NCI-H1417 (cell line): ENCODE measurements at regions not wholly inside any gene's neighbourhood (a gene's known extent, or its start where the extent isn't known, plus 50 kb on each side); places are given as distances from the start of the nearest gene placed in this dataset.
A peak's percentile ranks its signal among the peaks of the same experiment; 100 is the strongest.
"Not testable (repeated sequence)": the region's sequence is repeated elsewhere in the genome, so short reads cannot be mapped to it uniquely, and the experiment has no call there.

Experiments used
- DNase-seq, 3 experiments: peaks; one replicate each; lab custom pipeline; 2025; lab: John Stamatoyannopoulos, UW

DNA sequence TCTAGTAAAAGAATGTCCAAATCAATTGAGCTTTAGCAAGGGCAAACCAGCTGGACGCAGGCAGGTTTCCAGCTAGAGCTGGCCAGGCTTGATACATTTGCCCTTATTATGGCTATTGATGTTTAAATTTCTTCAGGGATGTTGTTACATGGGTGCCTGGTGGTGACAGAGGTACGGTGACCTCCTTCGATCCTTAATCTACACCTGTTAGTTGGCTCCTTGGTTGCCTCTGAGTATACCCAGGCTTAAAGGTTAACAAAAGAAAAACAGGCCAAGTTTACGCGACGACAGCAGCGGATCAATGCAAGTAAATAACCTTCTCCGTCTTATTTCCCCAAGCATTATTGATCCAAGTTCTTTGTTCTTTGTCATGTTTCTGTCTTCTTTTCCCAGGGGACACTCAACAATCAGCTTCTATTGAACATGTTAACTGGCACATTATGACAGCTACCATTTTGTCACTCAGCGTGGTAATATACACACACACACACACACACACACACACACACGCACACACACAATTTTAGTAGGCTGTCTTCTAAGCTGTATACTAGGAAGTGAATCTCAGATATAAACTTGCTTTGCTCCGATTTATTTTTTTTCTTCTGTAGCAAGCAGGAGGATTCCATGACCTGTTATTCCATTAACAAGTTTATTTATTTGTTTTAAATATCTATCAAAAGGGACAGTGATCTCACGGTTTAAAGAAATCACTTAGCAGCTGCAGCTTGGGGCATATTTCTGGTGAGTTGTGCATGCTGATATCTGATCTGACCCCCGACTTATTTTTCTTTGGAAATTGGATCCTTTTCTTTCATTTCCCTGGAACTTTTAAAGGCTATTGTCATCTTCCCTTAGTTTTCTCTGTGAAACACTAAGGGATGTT, 844.7 kb downstream of the MCTP2 start:
- DNase-seq = no peak

DNA sequence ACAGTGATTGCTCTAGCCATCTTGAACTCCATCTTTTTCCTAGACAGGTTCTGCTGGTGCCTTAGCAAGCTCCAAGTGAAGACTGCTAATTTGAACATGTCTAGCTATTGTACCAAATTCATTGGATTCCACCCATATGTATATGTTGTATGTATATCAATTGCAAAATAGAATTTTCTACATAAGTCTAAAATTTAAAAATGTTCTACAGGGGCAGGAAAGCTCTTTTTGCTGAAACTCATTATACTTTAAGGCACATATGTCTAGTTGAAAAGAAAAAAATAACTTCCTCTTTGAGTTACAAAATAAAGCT, 845.3 kb downstream of the MCTP2 start:
- DNase-seq = no peak

GRCh38 chr15:95078003-95078402, 846.6 kb downstream of the MCTP2 start:
- no peak for DNase-seq

DNA sequence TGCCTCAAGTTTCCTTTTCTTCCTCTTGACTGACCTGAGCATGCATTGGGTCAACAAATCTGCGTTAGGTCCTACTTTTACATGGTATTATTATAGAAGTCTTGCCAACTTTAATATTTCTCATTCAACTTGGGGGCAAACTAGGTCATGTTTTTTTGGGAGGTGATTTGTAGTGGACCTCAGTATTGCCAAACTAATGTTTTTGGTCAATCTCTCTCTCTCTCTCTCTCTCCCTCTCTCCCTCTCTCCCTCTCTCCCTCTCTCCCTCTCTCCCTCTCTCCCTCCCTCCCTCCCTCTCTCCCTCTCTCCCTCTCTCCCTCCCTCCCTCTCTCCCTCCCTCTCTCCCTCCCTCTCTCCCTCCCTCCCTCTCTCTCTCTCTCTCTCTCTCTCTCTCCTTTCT, 848.9 kb downstream of the MCTP2 start:
- not testable (repeated sequence) for DNase-seq

DNA sequence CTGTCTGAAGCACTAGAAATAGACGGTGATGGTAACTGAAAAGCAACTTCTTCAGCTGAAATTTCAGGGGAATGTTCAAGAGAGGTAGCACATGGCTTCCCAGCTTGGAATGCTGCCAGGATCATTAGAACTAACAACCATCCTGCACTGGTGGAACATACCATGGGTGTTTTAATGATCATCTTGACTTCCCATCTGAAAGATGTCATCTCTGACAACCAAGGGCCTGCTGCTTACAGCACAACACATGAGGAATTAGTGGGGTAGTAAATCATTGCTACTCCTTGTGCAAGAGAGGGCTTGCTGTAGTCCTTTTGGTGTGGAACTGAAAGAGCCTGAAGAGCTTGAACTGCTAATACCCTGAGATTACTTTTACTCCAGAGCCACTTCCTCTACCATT, 853.7 kb downstream of the MCTP2 start:
- DNase-seq = peak in 2 of 3 experiments; percentile 3 to 44

DNA sequence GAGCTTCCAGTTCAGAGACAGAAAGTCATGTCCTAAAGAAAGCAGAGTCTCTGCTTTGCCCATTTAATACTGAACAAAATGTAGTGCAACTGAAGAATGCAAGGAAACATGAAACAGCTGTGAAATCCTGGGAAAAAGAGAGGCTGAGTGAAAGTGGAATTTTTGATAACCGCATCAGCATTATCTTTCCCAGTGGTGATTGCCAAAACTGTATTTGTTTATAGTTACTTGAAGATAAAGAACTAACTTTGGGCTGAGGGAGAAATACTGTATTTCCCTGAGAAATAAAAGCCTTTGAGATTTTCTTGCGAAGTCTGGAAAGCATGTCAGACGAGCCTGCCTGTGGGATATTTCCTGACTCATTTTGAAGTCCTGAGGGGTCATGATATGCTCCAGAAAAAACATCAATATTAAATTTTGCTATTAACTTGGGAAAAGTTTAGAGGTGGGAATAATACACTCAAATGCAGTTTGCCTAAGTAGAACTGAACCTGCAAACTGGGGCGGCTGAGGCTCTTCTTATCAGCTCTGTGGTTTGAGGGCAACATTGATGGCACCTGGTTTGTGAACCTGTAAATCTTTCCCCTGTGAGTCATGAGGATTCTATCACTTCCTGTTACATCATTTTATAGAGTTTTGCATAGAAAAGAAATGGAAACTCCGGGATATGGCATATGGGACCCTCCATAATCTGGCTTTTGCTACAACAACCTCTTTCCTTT, 855.3 kb downstream of the MCTP2 start:
- DNase-seq = no peak

DNA sequence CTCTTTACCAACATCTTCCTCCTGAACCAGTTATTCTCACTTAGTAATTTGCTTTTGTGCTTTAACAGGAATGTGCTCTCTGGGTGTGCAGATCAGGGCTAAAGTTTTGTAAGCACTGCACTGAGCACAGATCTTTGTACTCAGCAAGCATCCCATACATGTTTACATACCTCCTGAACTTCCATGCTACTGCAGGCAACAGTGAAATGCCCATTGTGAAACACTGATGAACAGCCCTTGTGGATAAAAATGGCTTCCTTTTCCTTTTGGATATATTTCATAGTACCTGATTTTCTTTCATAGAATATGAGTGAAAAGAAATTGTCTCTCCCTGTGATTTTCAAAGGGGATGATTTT, 855.9 kb downstream of the MCTP2 start:
- no peak for DNase-seq

DNA sequence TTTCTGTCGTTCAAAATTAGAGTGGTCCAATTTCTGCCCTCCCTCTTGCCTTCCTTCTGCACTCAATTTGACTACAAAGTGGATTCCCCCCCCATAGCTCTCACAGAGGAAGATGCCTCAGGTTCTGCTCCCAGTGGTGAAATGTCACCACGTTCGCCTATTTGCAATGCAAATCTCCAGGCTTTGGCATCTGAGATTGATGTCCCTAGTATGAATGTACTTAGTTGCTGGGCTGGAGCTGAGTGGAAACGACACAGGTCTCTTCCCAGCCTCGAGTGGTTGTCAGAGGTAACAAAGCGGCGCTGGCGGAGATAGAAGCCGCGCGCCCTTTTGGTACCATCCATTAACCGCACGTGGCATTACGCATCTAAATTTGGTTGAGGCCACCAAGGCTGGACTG, 860.1 kb downstream of the MCTP2 start:
- DNase-seq = no peak

DNA sequence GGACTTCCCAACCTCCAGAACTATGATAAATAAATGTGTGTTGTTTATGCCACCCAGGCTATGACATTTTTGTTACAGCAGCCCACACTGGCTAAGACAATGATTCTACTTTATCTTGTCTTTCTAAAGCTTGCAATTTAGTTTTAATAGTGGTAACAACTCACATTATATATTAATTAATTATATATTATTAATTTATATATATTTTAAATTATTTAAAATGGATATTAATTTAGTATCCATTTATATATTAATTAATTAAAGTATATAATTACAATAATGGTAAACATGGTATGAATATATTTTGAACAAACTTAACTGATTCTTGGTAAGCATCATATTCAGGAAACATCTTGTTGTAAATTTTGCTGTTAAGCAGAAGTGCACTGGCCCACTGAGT, 863.9 kb downstream of the MCTP2 start:
- DNase-seq = no peak

- no peak for DNase-seq
These were observed 865.3 kb downstream of the MCTP2 start for GRCh38 chr15:95096651-95097050.

DNA sequence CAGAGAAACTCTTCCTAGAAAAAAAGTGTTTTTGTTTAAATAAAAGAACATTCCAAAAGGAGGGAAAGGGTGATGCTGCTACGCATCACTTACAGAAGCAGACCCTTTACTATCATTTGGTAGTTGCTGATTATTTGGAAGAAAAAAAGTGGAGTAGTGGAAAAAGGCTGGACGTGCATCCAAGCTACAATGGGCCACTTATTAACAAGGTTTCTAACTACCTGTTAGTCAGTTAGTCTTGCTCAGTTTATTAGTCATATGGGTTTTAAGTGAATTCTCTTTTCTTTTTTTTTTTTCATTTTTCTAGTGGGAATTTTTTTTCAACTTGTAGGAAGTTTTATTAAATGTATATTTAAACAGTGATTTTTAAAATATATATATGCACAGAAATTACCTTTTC, 866.0 kb downstream of the MCTP2 start:
- no peak for DNase-seq

- no peak for DNase-seq
These were observed 873.9 kb downstream of the MCTP2 start for GRCh38 chr15:95105229-95105628.

DNA sequence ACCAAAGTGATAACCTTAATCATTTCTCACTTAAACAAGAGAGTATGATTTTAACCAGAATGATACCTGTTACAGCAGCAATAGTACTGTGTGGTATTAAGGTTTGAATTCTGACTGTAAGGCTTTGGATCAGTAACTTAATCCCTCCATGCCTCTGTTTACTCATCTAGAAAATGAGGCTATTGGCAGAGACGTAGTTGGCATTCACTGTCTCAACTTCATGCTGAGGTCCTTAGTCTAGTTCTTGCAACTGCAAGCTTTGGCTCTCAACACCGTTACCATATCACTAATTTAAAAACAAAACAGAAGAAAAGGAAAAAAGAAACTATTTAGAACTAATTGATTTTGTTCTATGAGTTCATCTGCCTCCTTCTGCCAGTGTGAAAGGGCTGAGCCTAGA, 875.4 kb downstream of the MCTP2 start:
- DNase-seq = no peak

- DNase-seq = no peak
These were observed 877.3 kb downstream of the MCTP2 start for GRCh38 chr15:95108673-95109072.

DNA sequence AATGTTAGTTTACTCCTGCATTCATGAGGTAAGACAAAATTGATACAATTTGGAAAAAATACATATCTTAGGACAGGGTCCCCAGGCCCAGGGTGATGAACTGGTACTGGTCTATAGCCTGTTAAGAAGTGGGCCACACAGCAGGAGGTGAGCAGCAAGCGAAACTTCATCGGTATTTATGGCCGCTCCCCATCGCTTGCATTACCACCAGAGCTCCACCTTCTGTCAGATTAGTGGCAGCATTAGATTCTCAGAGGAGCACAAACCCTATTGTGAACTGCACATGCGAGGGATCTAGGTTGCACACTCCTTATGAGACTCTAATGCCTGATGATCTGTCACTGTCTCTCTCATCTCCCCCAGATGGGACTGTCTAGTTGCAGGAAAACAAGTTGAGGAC, 880.6 kb downstream of the MCTP2 start:
- no peak for DNase-seq

DNA sequence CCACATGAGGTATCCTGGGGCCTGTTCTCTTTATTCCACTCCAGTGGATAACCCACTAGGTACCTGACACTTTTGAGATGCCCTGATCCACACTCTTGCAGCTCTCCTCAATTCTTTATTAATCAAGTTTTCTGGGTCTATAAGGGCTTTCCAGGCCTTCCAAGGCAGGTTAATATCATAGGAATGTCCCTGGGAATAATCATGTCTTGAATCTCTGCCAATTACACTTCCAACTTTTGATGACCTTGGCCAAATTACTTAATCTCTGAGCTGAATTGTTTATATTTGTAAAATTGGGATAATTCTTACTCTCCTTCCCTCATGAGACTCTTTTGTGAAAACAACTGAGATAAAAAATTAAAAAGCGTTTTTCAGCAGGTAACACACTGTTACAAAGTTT, 881.7 kb downstream of the MCTP2 start:
- no peak for DNase-seq

DNA sequence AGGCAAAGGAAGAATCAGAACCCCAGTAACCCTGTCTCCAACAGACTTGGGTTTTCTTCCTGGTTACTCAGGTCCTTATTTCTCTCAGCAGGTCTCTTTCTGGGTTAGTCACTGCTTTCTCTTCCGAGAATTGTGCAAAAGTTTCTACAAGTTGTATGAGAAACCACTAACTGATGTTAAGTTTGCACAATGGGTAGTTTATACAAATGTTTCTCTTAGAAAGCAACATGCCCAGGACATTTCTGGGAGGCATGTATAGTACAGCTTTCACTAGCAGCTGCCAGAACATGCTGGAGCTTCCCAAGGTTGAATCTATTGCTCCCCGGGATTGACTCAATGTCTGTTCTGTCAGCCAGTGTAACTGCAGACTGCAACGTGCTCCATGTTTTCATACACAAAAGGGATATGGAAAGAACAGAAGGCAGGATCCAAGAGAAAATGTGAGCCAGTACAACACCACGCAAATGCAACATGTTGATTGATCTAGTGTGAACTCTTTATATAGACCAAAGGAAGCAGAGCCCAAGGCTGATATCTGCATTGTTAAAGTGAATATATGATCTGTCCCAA, 887.8 kb downstream of the MCTP2 start:
- no peak for DNase-seq

- DNase-seq = no peak
These were observed 889.2 kb downstream of the MCTP2 start for GRCh38 chr15:95120595-95120994.

GRCh38 chr15:95121191-95121590, 889.8 kb downstream of the MCTP2 start:
- DNase-seq = no peak

GRCh38 chr15:95125803-95126202, 894.4 kb downstream of the MCTP2 start:
- no peak for DNase-seq

GRCh38 chr15:95127356-95127755, 896.0 kb downstream of the MCTP2 start:
- no peak for DNase-seq

DNA sequence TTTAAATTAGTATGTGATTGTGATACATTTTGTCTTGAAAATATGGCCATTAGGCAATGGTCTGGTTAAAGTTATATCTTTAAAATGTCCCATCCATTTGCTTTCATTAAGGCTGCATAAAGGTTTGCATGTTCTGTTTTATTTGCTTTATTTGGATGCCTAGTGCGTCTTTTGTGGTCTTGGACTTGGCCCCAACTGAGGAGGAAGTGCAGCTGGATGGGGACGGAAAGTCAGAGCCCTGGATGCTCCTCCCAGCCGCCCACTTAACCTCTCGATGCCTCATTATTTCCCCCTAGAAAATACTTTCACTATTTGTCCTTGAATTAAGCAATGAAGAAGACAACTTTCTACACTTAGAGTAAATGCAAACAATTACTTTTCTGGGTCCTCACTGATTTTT, 898.2 kb downstream of the MCTP2 start:
- DNase-seq = no peak

DNA sequence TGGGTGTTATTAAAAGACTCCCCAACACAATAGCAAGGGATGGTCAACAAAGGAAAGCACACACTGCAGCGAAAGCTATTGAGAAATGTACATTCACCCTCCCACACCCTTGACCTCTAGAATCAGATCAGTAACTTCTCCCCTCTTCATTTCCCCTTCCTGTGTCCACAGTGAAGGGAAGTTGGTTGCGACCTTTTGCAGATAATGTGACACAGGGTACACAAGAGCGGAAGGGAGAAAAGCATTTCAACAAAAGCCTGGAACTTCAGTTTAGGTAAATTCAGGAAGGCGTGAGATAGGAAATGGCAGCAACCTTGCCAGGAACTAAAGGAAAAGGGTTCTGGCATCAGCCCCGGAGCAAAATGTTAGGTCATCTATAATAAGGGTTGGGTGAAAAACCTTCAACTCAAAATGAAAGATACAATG, 899.8 kb downstream of the MCTP2 start:
- DNase-seq = no peak
